ENCODE measurements at regions not wholly inside any gene's neighbourhood (a gene's known extent, or its start where the extent isn't known, plus 50 kb on each side); places are given as distances from the start of the nearest gene placed in this dataset.

GRCh38 chrX:2618516-2618915 lies 72.6 kb upstream of the CD99 start:
- TF ChIP-seq PPARA (CRISPR knock-in tag; IDR thresholded peaks at IDR 0.05; ENCODE audit: borderline replicate concordance) (no peak), ESRRG (CRISPR knock-in tag; IDR thresholded peaks at IDR 0.05) (no peak)
